ENCODE measurements at regions not wholly inside any gene's neighbourhood (a gene's known extent, or its start where the extent isn't known, plus 50 kb on each side); places are given as distances from the start of the nearest gene placed in this dataset.

DNA sequence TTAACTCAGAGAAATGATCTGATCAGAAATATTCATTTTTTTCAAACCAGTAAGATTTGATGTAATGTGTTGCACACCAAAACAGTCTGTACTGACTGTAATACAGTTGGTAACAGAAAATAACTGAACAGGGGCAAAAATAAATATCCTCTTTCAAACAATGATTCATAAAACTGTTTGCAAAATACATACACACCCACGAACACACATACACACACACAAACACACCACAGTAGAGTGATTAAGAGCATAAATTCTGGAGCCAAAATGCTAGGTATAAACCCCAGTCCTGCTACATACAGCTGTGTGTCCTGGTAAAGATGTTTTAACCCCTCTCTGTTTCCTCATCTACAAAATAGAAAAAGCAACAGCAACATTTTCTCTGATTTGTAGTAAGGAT, 376.6 kb downstream of the PDGFC start:
- DNase-seq (ENCODE audit: low read depth): no peak

DNA sequence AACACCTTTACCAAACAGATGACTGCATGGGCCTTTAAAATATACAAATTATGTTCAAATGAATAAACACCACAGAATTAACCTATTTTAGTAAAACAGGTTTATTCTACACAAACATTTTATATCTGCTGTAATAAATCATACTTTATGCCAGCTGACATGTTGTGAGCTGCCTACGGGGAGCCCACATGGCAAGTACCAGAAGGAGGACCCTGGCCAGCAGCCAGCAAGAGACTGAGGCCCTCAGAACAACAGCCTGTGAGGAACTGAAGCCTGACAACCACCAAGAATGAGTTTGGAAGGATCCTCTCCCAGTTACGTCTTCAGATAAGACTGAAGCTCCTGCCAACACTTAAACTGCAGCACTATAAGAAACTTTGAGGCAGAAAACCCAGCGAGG, 377.0 kb downstream of the PDGFC start:
- DNase-seq (ENCODE audit: low read depth): no peak

DNA sequence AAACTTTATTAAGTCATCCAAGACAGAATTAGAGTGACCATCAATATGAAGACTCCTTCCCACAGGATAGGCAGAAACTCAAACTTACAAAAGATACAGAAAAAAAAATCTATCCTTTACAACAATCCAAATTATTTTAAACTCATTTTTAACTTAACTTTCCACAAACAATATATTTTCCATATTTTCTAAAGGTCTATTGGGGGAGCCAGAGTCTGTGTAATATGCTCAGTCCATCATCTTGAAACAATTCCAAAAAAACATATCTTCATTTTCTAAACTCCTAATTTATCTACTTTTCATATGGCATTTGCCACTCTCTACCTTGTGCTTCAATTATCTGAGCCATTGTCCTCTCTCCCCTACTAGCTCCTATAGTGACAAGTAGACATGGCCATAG, 378.1 kb downstream of the PDGFC start:
- DNase-seq (ENCODE audit: low read depth): no peak

DNA sequence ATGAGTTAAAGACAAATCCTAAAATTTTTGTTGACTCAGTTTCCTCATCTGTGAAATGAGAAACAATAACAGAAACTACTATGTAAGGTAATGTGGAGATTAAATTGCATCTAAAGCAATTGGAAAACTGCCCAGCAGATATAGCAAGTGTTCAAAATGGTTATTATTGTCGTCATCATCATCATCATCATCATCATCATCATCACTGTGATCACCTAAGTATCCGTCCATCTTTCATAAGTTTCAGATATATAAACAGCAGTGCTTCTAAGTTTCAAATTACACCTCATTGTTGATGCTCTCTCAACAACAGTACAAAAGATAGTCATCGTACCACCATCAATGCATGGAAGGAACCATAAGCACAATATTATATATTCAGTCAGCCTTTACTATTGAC, 379.9 kb downstream of the PDGFC start:
- no peak for DNase-seq (ENCODE audit: low read depth)

DNA sequence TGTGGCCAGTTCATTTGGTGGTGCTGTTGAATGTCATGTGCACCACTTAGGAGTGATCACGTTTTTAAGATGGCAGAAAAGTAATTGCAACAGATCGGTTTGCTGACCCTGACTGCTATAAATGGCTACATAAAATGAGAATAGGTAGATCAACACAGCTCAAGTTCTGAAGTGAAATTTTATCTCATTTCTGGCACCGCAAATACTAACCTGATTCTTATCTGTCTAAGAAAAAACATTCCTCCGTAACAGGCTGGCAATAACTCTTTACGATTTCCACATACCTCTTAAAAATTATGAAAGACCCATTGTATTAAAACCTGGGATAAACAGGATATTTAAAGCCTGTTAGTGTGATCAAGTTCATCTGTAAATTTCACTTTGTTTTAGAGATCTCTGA, 387.5 kb downstream of the PDGFC start:
- DNase-seq (ENCODE audit: low read depth): peak; percentile 35

DNA sequence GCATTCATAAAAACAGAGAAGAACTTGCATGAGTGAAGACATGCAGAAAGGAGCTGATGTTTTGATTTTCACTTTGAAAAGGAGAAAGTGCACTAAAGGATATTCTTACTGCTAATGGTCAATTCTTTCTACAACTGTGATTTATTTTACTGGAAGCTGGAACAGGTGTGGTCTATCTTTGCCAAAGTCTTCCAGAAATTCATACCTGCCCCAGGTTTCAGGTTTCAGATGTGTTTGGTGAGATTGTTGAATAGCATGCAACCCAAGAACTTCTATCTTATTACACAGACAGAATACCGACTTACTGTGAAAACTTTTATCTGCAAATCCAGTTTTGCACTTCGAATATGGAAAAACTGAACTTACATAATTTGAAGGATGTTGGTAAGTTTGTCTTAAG, 388.3 kb downstream of the PDGFC start:
- no peak for DNase-seq (ENCODE audit: low read depth)

DNA sequence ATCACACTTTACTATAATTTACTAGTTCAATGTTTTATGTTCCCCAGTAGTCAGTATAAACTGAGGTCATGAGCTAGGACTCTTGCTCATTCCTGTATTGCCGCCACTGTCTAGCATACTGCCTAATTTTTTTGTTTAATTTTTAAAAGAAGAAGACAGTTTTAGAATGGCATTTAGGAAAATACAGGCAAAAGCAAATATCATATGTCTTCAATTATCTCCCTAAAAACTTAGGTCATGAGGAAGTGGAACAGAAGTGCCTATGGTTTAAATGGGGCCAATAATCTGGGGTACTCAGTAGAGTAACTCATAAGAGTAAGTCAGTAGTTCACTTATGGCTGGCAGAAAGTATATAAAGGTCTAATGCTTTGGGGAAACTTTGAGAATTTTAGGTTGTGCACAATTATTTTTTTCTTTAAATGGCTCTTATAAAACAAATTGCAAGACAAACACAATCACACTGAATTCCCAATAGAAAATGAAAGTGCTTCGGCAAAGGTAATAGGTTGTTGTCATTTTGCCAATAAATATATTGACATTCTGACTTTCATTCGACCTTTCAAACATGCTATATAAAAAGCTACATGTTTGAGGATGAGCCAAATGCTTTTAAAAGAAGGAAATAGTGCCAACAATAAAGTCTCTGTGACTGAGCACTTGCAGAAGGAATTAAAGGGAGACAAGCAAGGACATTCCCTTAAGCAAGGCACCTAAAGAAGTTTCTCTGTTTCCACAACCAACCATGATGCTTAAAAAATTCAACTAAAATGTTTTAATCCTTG, 390.1 kb downstream of the PDGFC start:
- peak; percentile 34 for DNase-seq (ENCODE audit: low read depth)

DNA sequence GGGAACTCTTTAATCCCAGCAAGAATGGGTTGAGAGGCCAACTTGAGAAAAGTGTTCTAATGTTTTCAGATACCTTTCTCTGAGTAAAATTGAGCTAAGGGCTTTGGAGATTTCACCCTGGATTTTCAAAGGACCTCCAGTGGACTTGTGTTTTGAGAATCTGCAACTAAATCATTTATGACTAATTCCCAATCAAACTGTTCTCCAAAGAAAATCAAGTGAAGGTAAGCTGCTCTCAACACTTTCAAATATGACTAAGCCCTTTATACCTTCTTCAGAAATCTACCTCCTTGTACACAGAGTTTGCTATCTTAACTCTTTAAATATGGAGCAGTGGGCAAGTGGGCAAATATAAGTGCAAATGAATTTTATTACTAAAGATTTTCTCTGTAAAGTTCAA, 392.9 kb downstream of the PDGFC start:
- DNase-seq (ENCODE audit: low read depth): no peak

DNA sequence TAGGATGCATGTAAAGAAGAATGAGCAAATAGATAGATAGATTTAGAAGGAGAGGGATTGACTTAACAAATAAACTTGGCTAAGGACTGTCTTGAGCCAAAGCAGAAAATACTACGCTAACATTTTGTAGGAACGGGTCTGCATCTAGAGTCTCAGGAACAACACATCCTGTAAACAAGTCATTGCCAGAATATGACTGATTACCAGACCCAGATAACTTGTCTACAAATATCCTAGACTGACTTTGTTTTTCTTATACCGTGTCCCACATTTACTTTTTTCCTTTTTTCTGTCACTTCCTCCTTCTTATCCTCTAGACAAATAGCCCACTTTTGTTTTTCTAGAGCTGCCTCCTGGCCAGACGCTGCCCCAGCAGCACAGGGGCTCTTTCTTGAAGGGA, 393.6 kb downstream of the PDGFC start:
- DNase-seq (ENCODE audit: low read depth): no peak

DNA sequence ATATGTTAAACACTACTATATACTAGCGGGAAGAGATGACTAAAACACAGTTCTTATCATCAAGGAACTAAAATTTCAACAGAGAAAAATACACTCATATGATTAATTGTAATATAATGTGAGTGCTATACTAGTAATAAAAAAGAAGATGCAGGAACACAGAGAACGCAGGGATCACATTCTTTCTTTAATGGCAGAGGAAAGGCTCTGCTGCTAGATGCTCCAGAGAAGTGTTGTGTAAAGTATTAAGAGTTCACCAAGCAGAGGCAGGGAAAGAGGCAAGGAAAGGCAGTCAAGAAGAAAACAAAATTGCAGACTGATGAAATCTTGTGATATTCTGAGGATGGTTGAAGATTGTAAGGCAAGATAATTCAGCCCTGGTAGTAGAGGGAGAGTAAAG, 394.7 kb downstream of the PDGFC start:
- DNase-seq (ENCODE audit: low read depth): peak; percentile 66

DNA sequence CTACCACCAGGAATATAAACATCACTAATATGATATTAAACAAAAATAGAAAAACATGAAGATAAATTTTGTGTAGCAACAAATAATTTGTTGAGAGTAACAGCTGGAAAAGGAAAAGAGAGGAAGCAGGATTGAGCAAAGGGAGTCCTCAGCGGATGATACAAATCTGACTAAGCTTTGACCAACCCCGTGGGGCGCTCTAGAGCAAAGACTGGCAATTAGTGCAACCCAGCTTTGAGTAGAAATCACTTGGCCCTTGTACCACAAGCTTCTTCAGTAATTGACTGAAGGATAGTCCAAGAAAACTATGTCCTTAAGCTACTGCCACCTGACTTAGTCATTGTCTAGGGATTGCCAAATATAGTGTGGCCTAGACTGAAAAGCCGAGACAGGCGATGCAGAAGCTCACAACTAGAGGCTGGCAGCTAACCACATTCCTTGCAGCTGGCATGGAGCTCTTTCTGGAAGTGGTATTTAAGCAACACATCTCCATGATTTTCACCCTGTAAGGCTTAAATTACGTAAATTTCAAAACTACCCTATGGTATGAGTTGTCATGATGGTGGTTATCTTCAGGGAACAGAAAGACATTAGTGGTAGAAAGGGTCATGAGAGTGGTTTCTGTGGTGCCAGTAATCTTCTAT, 396.0 kb downstream of the PDGFC start:
- DNase-seq (ENCODE audit: low read depth): peak; percentile 52

DNA sequence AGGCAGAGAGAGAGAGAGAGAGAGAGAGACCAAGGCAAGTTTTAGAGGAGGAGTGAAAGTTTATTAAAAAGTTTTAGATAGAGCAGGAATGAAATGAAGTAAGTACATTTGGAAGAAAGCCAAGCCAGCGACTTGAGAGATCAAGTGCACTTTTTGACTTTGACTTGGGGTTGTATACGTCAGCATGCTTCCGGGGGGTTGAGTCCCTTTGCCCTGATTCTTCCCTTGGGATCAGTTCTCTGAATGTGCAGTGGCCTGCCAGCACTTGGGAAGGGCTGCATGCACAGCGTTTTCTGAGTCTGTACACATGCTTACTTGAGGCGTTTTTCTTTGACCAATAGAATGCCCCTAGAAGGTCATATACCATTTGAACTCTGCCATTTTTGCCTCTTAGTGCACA, 400.5 kb downstream of the PDGFC start:
- DNase-seq (ENCODE audit: low read depth): no peak

DNA sequence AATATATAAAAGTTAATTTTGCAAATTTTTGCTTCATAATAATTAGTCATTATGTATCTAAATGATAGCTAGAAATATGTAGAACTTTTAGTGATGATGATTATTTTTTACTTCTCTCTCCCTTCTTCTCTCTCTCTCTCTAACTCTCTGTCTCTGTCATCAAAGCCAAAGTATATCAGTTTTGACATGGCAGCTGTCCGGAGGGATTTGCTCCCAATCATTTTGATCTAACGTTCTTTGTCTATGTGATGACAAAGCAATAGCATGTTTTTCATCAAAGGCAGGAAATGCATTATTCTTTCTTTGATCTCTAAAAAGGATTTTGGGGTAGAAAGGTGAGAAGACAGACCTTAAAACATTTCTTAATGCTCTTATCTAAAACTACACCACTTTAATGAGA, 402.1 kb downstream of the PDGFC start:
- no peak for DNase-seq (ENCODE audit: low read depth)

DNA sequence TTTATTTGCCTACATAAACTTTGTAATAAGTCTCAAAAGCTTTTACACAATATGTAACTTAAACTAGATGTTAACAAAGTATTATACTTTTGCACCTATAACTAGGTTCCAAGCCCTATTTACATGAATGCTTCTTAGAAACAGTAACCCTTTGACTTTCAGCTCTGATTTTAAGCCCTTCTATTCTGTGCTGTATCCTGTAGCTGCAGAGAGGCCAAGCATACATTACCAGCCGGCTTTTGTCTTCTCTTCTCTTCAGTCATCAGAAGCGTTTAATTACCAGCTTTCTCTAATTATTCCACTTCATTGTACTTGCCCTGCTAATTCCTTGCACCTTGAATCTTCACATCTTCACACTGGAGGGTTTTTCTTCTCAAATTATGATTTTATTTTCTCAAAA, 403.1 kb downstream of the PDGFC start:
- no peak for DNase-seq (ENCODE audit: low read depth)

DNA sequence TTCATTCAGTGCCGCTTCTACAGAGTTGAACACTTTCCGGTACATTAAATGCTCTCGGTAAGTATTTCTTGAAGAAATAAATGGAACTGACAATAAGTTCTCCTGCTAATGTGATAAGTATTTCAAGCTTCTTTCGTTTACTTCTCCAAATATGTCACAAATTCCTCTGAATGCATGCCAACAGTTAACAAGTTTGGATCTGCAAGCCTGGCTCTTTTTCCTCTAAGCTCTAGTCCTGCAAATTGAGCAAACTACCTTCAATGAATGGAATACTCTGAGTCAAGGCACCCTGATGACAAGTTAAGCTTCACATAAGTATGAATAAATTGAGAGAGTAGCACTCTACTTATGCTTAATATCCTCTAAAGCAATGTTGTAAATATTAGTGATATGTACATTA, 403.6 kb downstream of the PDGFC start:
- DNase-seq (ENCODE audit: low read depth): peak; percentile 70

DNA sequence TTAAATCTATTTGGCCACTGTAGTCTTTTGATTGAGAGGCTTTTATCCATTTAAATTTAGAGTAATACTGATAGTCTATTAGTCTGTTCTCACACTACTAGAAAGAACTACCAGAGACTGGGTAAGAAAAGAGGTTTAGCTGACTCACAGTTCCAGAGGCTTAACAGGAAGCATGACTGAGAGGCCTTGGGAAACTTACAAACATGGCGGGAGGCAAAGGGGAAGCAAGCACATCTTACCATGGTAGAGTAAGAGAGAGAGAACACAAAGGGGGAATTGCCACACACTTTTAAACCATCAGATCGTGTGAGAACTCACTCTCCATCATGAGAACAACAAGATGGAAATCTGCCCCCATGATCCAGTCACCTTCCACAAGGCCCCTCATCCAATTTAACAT, 410.9 kb downstream of the PDGFC start:
- DNase-seq (ENCODE audit: low read depth): peak; percentile 34

DNA sequence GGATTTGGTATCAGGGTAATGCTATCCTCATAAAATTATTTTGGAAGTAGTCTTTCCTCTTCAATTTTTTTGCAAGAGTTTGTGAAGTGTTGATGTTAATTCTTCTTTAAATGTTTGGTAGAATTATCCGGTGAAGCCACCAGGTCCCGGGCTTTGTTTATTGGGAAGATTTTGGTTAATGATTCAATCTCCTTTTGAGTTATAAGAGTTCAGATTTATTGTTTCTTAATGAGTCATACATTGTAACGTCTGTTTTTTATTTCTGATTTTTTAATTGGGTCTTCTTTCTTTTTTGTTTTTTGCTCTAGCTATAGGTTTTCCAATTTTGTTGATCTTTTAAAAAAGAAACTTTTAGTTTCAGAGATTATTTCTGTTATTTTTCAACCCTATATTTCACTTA, 412.3 kb downstream of the PDGFC start:
- DNase-seq (ENCODE audit: low read depth): peak; percentile 53

DNA sequence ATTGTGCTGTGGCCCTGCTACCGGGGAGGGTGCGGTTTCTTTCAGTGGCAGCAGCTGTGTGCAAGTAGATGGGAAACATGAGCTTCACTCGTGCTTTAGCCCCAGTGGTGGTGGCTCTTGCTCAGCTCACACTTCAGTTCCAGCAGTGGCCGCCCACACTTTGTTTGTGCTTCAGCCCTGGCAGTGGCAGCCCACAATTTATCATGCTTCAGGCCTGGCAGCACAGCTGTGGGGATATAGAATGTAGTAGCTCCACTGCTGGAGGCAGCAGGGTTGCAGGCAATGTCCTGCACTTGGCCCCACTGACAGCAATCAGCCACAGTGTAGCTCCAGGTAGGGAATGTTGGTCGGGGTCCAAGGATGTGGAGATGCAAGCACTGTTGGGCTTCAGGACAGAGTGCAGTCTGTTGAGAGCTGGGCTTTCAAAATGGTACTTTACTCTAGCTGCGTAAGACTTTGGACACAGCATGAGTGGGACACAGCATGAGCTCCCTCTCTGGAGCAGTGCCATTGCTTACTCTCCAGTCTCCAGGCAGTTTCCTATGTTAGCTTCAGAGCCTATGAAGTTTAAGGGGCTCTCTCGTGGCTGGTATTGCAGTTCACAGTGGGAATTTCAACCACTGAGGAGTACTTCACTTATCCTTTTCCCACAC, 413.1 kb downstream of the PDGFC start:
- no peak for DNase-seq (ENCODE audit: low read depth)

DNA sequence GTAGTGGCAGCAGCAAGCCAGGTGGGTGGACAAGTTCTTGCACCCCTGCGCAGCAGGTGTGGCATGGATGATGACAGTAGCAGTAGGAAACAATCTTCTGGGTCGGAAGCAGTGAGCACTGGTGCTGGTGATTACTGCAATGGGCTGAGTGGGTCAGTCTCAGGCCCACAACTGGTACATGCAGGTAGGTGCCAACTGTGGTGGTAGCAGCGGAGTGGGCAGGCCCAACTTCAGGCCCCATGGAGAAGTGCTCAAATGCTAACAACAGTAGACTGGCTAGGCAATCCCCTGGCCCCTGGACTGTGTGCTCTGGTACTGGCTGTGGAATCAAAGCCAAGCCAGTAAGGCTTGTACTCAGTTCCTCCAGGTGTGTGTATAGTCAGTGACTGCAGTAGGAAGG, 413.7 kb downstream of the PDGFC start:
- DNase-seq (ENCODE audit: low read depth): no peak

DNA sequence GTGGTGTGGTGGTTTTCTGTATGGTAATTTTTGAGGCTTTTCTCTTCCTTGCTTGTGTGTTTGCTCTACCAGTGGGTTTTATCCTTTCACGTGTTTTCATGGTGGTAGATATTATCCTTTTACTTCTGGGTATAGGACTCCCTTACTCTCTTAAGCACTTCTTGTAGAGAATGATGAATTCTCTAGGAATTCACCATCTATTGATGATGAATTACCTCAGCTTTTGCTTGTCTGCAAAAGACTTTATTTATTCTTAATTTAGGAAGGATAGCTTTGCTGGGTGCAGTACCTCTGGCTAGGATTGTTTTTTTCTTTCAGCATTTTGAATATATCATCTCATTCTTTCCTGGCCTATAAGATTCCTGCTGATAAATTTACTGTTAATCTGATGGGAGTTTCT, 415.3 kb downstream of the PDGFC start:
- no peak for DNase-seq (ENCODE audit: low read depth)

DNA sequence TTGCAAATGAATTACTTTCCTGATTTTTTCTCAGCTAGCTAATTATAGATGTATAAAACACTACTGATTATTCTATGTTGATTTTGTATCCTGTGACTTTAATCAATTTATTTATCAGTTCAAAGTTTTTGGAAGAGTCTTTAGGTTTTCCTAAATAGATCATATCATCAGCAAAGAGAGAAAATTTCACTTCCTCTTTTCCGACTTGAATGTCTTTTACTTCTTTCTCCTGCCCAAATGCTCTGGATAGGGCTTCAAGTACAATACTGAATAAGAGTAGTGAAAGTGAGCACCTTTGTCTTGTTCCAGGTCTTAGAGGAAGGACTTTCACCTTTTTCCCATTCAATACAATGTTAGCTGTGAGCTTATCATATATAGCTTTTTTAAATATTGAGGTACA, 417.9 kb downstream of the PDGFC start:
- DNase-seq (ENCODE audit: low read depth): no peak

DNA sequence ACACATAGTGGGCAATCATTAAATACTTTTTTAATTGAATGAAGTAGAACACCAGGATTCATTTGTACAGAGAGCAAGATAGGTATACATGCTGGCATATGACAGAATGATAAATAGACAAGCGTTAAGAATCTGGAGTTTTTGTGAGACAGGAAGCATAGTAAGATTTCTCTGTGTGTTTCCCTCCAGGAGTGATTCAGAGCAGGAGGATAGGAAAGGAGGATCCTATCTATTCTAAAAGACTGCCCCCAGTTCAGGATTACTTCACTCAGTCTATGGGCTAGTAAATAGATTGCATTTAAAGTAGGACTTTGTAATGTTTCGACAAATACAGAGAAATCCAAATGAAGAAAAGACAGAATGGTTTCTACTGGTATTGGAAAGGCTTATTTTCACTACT, 423.7 kb downstream of the PDGFC start:
- DNase-seq (ENCODE audit: low read depth): peak; percentile 39

DNA sequence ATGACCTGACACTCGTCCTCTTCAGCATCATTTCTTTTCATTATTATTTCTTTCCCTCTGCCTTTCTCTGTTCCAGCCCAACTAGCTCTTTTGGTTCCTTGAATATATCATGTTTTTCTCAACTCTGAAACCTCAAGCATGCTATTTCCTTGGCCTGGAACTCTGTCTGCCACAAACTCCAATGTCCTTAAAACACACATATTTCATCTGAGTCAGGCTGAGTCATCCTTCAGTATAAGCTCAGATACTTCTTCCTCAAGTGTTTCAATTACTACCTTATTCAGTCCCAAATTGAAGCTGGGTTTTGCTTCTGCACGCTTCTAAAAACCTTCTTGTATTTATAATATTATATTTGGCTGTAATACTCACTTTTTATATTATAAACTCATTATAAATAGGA, 424.2 kb downstream of the PDGFC start:
- peak; percentile 95 for DNase-seq (ENCODE audit: low read depth)
